CD8-positive, alpha-beta memory T cell (primary cell): ENCODE measurements at regions not wholly inside any gene's neighbourhood (a gene's known extent, or its start where the extent isn't known, plus 50 kb on each side); places are given as distances from the start of the nearest gene placed in this dataset.
A peak's percentile ranks its signal among the peaks of the same experiment; 100 is the strongest.

Experiments
- CTCF ChIA-PET: fragments of 350-600 bp; sonication (Branson Sonifier 250); formaldehyde crosslinking; loops from one replicate; lab custom pipeline; 2021; ENCODE audit warnings: antibody characterized with exemption; lab: Charles Lee
- POLR2A ChIA-PET: fragments of 350-600 bp; sonication (Branson Sonifier 250); formaldehyde crosslinking; loops from one replicate; lab custom pipeline; 2021; ENCODE audit warnings: antibody characterized with exemption; lab: Charles Lee
- DNase-seq, 5 donors: peaks; one replicate each; pipeline versions ENCODE4 v3.0.0 to v3.0.0-alpha.2; 2020 to 2022; ENCODE audit warnings: mixed read lengths in 1 of 5
- H3K27ac ChIP-seq: one replicate; pipeline ENCODE4 v1.7.0; 2013; ENCODE audit warnings: low read depth, mild to moderate bottlenecking, low read length, moderate library complexity
- H3K27me3 ChIP-seq: 2 replicates; pipeline ENCODE4 v1.7.0; 2013; ENCODE audit warnings: low read length, mild to moderate bottlenecking; ENCODE audit not compliant: insufficient read depth, poor library complexity, severe bottlenecking
- H3K36me3 ChIP-seq: 2 replicates; pipeline ENCODE4 v1.7.0; 2013; ENCODE audit warnings: mild to moderate bottlenecking, low read length, moderate library complexity; ENCODE audit not compliant: insufficient read depth
- H3K4me1 ChIP-seq: 2 replicates; pipeline ENCODE4 v1.7.0; 2013; ENCODE audit warnings: mild to moderate bottlenecking, low read length, moderate library complexity; ENCODE audit not compliant: insufficient read depth
- H3K4me3 ChIP-seq: 2 replicates; pipeline ENCODE4 v1.7.0; 2013; ENCODE audit warnings: mild to moderate bottlenecking, low read length
- H3K9me3 ChIP-seq: 2 replicates; pipeline ENCODE4 v1.7.0; 2013; ENCODE audit warnings: mild to moderate bottlenecking, low read length
- H3K27ac Mint-ChIP-seq, 8 donors: one replicate each; pipeline ENCODE4 v1.8.0; 2020 to 2021; ENCODE audit warnings: mixed read lengths in 8 of 8, mild to moderate bottlenecking in 6 of 8, inconsistent platforms in 3 of 8, moderate library complexity in 3 of 8
- H3K27me3 Mint-ChIP-seq, 2 donors: one replicate each; pipeline ENCODE4 v1.8.0; 2020 to 2021; ENCODE audit warnings: mixed read lengths in 2 of 2, mild to moderate bottlenecking in 1 of 2, moderate library complexity in 1 of 2
- H3K36me3 Mint-ChIP-seq, 3 donors: one replicate each; pipeline ENCODE4 v1.8.0; 2020 to 2021; ENCODE audit warnings: mixed read lengths in 3 of 3, inconsistent platforms in 1 of 3, mild to moderate bottlenecking in 1 of 3
- H3K4me1 Mint-ChIP-seq, 3 donors: one replicate each; pipeline ENCODE4 v1.8.0; 2020 to 2021; ENCODE audit warnings: mixed read lengths in 3 of 3, inconsistent platforms in 1 of 3, mild to moderate bottlenecking in 1 of 3
- H3K4me3 Mint-ChIP-seq, 7 donors: one replicate each; pipeline ENCODE4 v1.8.0; 2020 to 2021; ENCODE audit warnings: mixed read lengths in 7 of 7, mild to moderate bottlenecking in 6 of 7, moderate library complexity in 4 of 7, inconsistent platforms in 2 of 7
- H3K9me3 Mint-ChIP-seq, 5 donors: one replicate each; pipeline ENCODE4 v1.8.0; 2020 to 2022; ENCODE audit warnings: mixed read lengths in 5 of 5, mild to moderate bottlenecking in 3 of 5, moderate library complexity in 2 of 5, inconsistent platforms in 1 of 5

- no peak overlapping the region for H3K4me3 ChIP-seq
- CTCF ChIA-PET: no interaction called here
- Mint-ChIP-seq H3K4me3 (no peak overlapping the region), H3K27ac (peak overlapping the region in 1 of 8 donors; percentile 20), H3K9me3 (no peaks in the 10 kb centered on the region), H3K36me3 (no peaks in the 10 kb centered on the region), H3K4me1 (no peaks in the 10 kb centered on the region), H3K27me3 (peaks cover 6 to 12% of the 10 kb centered on the region in 2 donors)
- POLR2A ChIA-PET: no interaction called here
- H3K9me3 ChIP-seq: no peaks in the 10 kb centered on the region
- H3K36me3 ChIP-seq: no peaks in the 10 kb centered on the region
- H3K27me3 ChIP-seq: no peaks in the 10 kb centered on the region
- no peak overlapping the region for H3K27ac ChIP-seq
- H3K4me1 ChIP-seq: no peaks in the 10 kb centered on the region
- no peak for DNase-seq
Measured at GRCh38 chr18:59047321-59048047, 92.2 kb upstream of the SEC11C start.

- Mint-ChIP-seq H3K9me3 (no peaks in the 10 kb centered on the region), H3K27ac (no peak overlapping the region), H3K4me1 (no peaks in the 10 kb centered on the region), H3K27me3 (peaks cover 6 to 12% of the 10 kb centered on the region in 2 donors), H3K4me3 (no peak overlapping the region), H3K36me3 (no peaks in the 10 kb centered on the region)
- POLR2A ChIA-PET: no interaction called here
- Histone ChIP-seq H3K27ac (no peak overlapping the region), H3K4me1 (no peaks in the 10 kb centered on the region), H3K36me3 (no peaks in the 10 kb centered on the region), H3K9me3 (no peaks in the 10 kb centered on the region), H3K27me3 (no peaks in the 10 kb centered on the region), H3K4me3 (no peak overlapping the region)
- CTCF ChIA-PET: no interaction called here
- no peak for DNase-seq
Measured at GRCh38 chr18:59048048-59048363, 91.7 kb upstream of the SEC11C start.

GRCh38 chr18:59048378-59048777, 91.3 kb upstream of the SEC11C start:
- POLR2A ChIA-PET: no interaction called here
- no peak overlapping the region for H3K4me3 ChIP-seq
- H3K27me3 Mint-ChIP-seq: peaks cover 6 to 12% of the 10 kb centered on the region in 2 donors
- CTCF ChIA-PET: no interaction called here
- no peaks in the 10 kb centered on the region for H3K4me1 Mint-ChIP-seq
- no peaks in the 10 kb centered on the region for H3K27me3 ChIP-seq
- no peaks in the 10 kb centered on the region for H3K36me3 Mint-ChIP-seq
- H3K4me1 ChIP-seq: no peaks in the 10 kb centered on the region
- no peak for DNase-seq
- H3K9me3 ChIP-seq: no peaks in the 10 kb centered on the region
- no peak overlapping the region for H3K27ac Mint-ChIP-seq
- no peaks in the 10 kb centered on the region for H3K9me3 Mint-ChIP-seq
- no peak overlapping the region for H3K4me3 Mint-ChIP-seq
- no peaks in the 10 kb centered on the region for H3K36me3 ChIP-seq
- H3K27ac ChIP-seq: no peak overlapping the region

- CTCF ChIA-PET: interaction anchor here (1.1 kb wide), 1 partner anchor 21 kb away, joined by 3 read pairs; no protein-coding TSS in a partner anchor
- Mint-ChIP-seq H3K4me1 (no peaks in the 10 kb centered on the region), H3K4me3 (no peak overlapping the region), H3K27ac (no peak overlapping the region), H3K36me3 (no peaks in the 10 kb centered on the region), H3K27me3 (peaks cover 6 to 12% of the 10 kb centered on the region in 2 donors), H3K9me3 (no peaks in the 10 kb centered on the region)
- H3K27me3 ChIP-seq: no peaks in the 10 kb centered on the region
- POLR2A ChIA-PET: no interaction called here
- no peaks in the 10 kb centered on the region for H3K9me3 ChIP-seq
- H3K36me3 ChIP-seq: no peaks in the 10 kb centered on the region
- H3K4me3 ChIP-seq: no peak overlapping the region
- no peak for DNase-seq
- no peak overlapping the region for H3K27ac ChIP-seq
- no peaks in the 10 kb centered on the region for H3K4me1 ChIP-seq
Measured at GRCh38 chr18:59049721-59050660, 89.7 kb upstream of the SEC11C start.

- no peaks in the 10 kb centered on the region for H3K36me3 ChIP-seq
- H3K9me3 ChIP-seq: no peaks in the 10 kb centered on the region
- H3K4me3 ChIP-seq: no peak overlapping the region
- Mint-ChIP-seq H3K4me1 (no peaks in the 10 kb centered on the region), H3K27ac (no peak overlapping the region), H3K4me3 (no peak overlapping the region), H3K27me3 (peaks cover 6 to 12% of the 10 kb centered on the region in 2 donors), H3K9me3 (no peaks in the 10 kb centered on the region), H3K36me3 (no peaks in the 10 kb centered on the region)
- H3K27me3 ChIP-seq: no peaks in the 10 kb centered on the region
- no peaks in the 10 kb centered on the region for H3K4me1 ChIP-seq
- H3K27ac ChIP-seq: no peak overlapping the region
- CTCF ChIA-PET: interaction anchor here (1.1 kb wide), 1 partner anchor 20 kb away, joined by 3 read pairs; no protein-coding TSS in a partner anchor
- DNase-seq: no peak
- POLR2A ChIA-PET: no interaction called here
Measured at GRCh38 chr18:59050661-59051057, 89.0 kb upstream of the SEC11C start.

GRCh38 chr18:59051470-59052165, 88.1 kb upstream of the SEC11C start:
- H3K4me3 ChIP-seq: no peak overlapping the region
- Mint-ChIP-seq H3K36me3 (no peaks in the 10 kb centered on the region), H3K27me3 (peaks cover 6 to 9% of the 10 kb centered on the region in 2 donors), H3K4me3 (no peak overlapping the region), H3K9me3 (no peaks in the 10 kb centered on the region), H3K27ac (no peak overlapping the region), H3K4me1 (no peaks in the 10 kb centered on the region)
- H3K9me3 ChIP-seq: no peaks in the 10 kb centered on the region
- H3K4me1 ChIP-seq: no peaks in the 10 kb centered on the region
- POLR2A ChIA-PET: no interaction called here
- no peaks in the 10 kb centered on the region for H3K36me3 ChIP-seq
- H3K27me3 ChIP-seq: no peaks in the 10 kb centered on the region
- CTCF ChIA-PET: no interaction called here
- DNase-seq: no peak
- no peak overlapping the region for H3K27ac ChIP-seq

- Mint-ChIP-seq H3K27me3 (peaks cover 6% of the 10 kb centered on the region in 2 donors), H3K9me3 (no peaks in the 10 kb centered on the region), H3K36me3 (no peaks in the 10 kb centered on the region), H3K4me3 (no peak overlapping the region), H3K4me1 (no peaks in the 10 kb centered on the region), H3K27ac (peak overlapping the region in 1 of 8 donors; percentile 55)
- no peak for DNase-seq
- ChIA-PET POLR2A (no interaction called here), CTCF (no interaction called here)
- H3K4me3 ChIP-seq: no peak overlapping the region
- no peaks in the 10 kb centered on the region for H3K36me3 ChIP-seq
- H3K27me3 ChIP-seq: no peaks in the 10 kb centered on the region
- H3K27ac ChIP-seq: no peak overlapping the region
- no peaks in the 10 kb centered on the region for H3K4me1 ChIP-seq
- no peaks in the 10 kb centered on the region for H3K9me3 ChIP-seq
Measured at GRCh38 chr18:59052965-59053820, 86.5 kb upstream of the SEC11C start.
